Sigmoid colon (tissue), 6 donors: ENCODE measurements at regions not wholly inside any gene's neighbourhood (a gene's known extent, or its start where the extent isn't known, plus 50 kb on each side); places are given as distances from the start of the nearest gene placed in this dataset.
A peak's percentile ranks its signal among the peaks of the same experiment; 100 is the strongest.

Experiments used
- DNase-seq: peaks from one replicate; pipeline ENCODE4 v3.0.0-alpha.2; 2019
- H3K27ac ChIP-seq, 4 donors: fragments of 200-600 bp; sonication (generic); one replicate each; pipeline ENCODE4 v1.5.1; 2016 to 2019; ENCODE audit warnings: mild to moderate bottlenecking in 1 of 4
- H3K27me3 ChIP-seq, 3 donors: fragments of 200-600 bp; sonication (generic); one replicate each; pipeline ENCODE4 v1.5.1; 2019; ENCODE audit warnings: mild to moderate bottlenecking in 1 of 3
- H3K36me3 ChIP-seq, 4 donors: fragments of 200-600 bp; sonication (generic); one replicate each; pipeline ENCODE4 v1.5.1; 2016 to 2019
- H3K4me1 ChIP-seq, 4 donors: fragments of 200-600 bp; sonication (generic); one replicate each; pipeline ENCODE4 v1.5.1; 2017 to 2019
- H3K4me3 ChIP-seq, 4 donors: fragments of 200-600 bp; sonication (generic); one replicate each; pipeline ENCODE4 v1.5.1; 2017 to 2019; ENCODE audit warnings: mild to moderate bottlenecking in 2 of 4, moderate library complexity in 1 of 4
- H3K9me3 ChIP-seq, 4 donors: fragments of 200-600 bp in 3 of 4; sonication (generic) in 3 of 4; one replicate each; pipeline versions ENCODE4 v1.5.1 to v1.6.1; 2013 to 2019
- EP300 ChIP-seq, 4 donors: sonication (generic); formaldehyde crosslinking; IDR thresholded peaks; one replicate each; pipeline ENCODE4 v1.6.1; 2017; ENCODE audit warnings: antibody characterized with exemption in 4 of 4
- POLR2A ChIP-seq, 2 donors: fragments of 450-650 bp; IDR thresholded peaks; one replicate each; pipeline ENCODE4 v1.6.1; 2016; ENCODE audit warnings: antibody characterized with exemption in 2 of 2, mild to moderate bottlenecking in 2 of 2, moderate library complexity in 2 of 2
- POLR2AphosphoS5 ChIP-seq, 4 donors: sonication (generic); formaldehyde crosslinking; IDR thresholded peaks; one replicate each; pipeline ENCODE4 v1.6.1; 2017; ENCODE audit warnings: antibody characterized with exemption in 4 of 4
- WGBS, 2 donors: extraction: QIAGEN DNeasy Blood & Tissue Kit; methylation state at CpG; one replicate each; pipeline ENCODE4 v1.1.7; 2013; 5-methylcytosine and 5-hydroxymethylcytosine counted together
- intact Hi-C: fragments of 100-400 bp; cut with DNase I; formaldehyde crosslinking; loops from one replicate; pipeline ENCODE4 v1.15.1; 2023
- TF ChIP-seq, protein P1 (sequence below), 4 experiments: fragments of 450-650 bp in 3 of 4; fragments of 200-600 bp in 1 of 4; IDR thresholded peaks; one replicate each; pipeline ENCODE4 v1.5.1; 2016 to 2019; ENCODE audit warnings: antibody characterized with exemption in 4 of 4, mild to moderate bottlenecking in 3 of 4, moderate library complexity in 2 of 4
- donor health status: healthy with polysubstance abuse.
- donor health status: healthy.

DNA sequence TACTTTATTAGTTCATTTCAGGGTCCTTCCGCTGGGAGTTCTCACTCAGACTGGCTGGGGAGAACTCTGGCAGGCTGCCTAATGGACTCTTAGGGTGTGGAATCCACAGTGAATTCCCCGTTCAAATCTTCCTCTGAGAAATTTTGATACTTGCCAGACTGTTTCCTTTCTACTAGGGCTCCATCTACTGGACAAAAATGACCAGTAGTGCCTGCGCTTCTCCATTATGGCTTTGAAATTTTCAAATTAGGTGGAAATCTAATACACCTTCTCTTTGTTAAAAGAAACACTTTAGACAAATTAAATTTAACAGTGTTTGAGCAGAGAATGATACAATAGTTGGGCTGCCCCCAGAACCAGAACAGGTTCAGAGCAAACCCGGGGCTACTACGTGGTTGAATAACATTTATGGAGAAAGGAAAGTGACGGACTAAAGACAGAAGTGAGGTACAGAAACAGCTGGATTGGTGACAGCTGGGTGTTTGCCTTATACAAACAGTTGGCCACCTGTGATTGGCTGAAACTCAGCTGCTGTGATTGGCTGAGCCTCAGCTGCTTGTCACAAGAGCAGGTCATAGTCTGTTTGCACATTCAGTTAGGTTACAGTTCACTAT, 52.9 kb upstream of the FDX1 start:
- peak overlapping the region; percentile 21 to 63 (median 49) for H3K27ac ChIP-seq
- 9 to 16% methylated on average over 6 of the region's 6 CpGs for WGBS, 2 donors
- TF ChIP-seq EP300 (IDR thresholded peaks at IDR 0.05), result no peak
- TF ChIP-seq POLR2AphosphoS5 (IDR thresholded peaks at IDR 0.05), result peak in 2 of 4 donors; percentile 53
- no peak for TF ChIP-seq POLR2A (IDR thresholded peaks at IDR 0.05)
- TF ChIP-seq, protein P1, sequence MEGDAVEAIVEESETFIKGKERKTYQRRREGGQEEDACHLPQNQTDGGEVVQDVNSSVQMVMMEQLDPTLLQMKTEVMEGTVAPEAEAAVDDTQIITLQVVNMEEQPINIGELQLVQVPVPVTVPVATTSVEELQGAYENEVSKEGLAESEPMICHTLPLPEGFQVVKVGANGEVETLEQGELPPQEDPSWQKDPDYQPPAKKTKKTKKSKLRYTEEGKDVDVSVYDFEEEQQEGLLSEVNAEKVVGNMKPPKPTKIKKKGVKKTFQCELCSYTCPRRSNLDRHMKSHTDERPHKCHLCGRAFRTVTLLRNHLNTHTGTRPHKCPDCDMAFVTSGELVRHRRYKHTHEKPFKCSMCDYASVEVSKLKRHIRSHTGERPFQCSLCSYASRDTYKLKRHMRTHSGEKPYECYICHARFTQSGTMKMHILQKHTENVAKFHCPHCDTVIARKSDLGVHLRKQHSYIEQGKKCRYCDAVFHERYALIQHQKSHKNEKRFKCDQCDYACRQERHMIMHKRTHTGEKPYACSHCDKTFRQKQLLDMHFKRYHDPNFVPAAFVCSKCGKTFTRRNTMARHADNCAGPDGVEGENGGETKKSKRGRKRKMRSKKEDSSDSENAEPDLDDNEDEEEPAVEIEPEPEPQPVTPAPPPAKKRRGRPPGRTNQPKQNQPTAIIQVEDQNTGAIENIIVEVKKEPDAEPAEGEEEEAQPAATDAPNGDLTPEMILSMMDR (IDR thresholded peaks at IDR 0.05), result peak; percentile 52 to 76 (median 60)
- peak; percentile 87 for DNase-seq
- no peaks in the 10 kb centered on the region for H3K27me3 ChIP-seq
- H3K36me3 ChIP-seq, result no peaks in the 10 kb centered on the region
- peaks cover 0 to 12% (median 5%) of the 10 kb centered on the region in 4 donors for H3K4me1 ChIP-seq
- peak overlapping the region in 2 of 4 donors; percentile 14 to 30 for H3K4me3 ChIP-seq
- H3K9me3 ChIP-seq, result no peaks in the 10 kb centered on the region
- intact Hi-C loops, result loop anchor here (2.0 to 10.0 kb wide), 5 partner anchors 54 to 432 kb away; partner anchors contain the start of genes RDX and ZC3H12C

DNA sequence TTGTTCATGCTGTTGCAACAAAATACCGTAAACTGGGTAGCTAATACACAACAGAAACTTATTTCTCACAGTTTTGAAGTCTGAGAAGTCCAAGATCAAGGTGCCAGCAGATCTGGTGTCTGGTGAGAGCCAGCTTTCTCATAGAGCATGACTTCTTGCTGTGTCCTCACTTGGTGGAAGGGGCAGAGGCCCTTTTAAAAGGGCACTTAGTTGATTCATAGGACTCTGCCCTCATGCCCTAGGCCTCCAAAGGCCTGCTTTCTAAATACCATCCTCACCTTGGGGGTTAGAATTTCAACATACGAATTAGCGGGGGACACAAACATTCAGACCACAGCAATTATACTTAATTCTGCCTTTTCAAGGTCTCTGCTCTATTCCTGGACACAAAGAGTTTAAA, 52.3 kb upstream of the FDX1 start:
- no peak for DNase-seq
- WGBS, 2 donors, result 95 to 97% methylated on average over 3 of the region's 3 CpGs
- H3K4me3 ChIP-seq, result no peak overlapping the region

DNA sequence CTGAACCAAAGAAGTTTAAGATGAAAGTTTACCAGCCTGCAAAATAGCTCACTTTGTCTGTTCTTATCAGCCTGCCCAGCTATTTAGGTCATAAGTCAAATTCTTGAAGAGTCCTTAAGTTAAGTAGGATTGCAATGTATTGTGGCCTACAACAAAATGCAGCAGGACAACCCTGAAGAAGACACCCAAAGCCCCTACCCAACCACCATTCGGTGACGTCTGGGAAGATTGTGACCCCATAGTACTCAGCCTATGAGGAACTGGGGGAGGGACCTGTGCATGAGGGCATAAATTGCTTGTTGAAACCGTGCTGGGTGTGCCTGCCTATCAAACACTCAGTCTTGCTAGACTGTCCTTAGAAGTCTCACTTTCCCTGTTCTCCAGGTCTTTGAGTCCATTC, 50.5 kb upstream of the FDX1 start:
- intact Hi-C loops, result loop anchor here (10.0 kb wide), 2 partner anchors 284 to 434 kb away; partner anchors contain the start of gene ZC3H12C
- H3K9me3 ChIP-seq, result no peaks in the 10 kb centered on the region
- H3K4me3 ChIP-seq, result no peak overlapping the region
- H3K27ac ChIP-seq, result no peak overlapping the region
- no peaks in the 10 kb centered on the region for H3K36me3 ChIP-seq
- H3K4me1 ChIP-seq, result peaks cover 0 to 12% (median 5%) of the 10 kb centered on the region in 4 donors
- H3K27me3 ChIP-seq, result no peaks in the 10 kb centered on the region
- 69 to 86% methylated on average over 3 of the region's 3 CpGs for WGBS, 2 donors
- no peak for DNase-seq
- TF ChIP-seq POLR2A (IDR thresholded peaks at IDR 0.05) (no peak), EP300 (IDR thresholded peaks at IDR 0.05) (no peak), POLR2AphosphoS5 (IDR thresholded peaks at IDR 0.05) (no peak)
- TF ChIP-seq, protein P1 (IDR thresholded peaks at IDR 0.05), result no peak

More for the DNA sequence above, 52.3 kb upstream of the FDX1 start:
- Histone ChIP-seq H3K27me3 (no peaks in the 10 kb centered on the region), H3K9me3 (no peaks in the 10 kb centered on the region), H3K36me3 (no peaks in the 10 kb centered on the region), H3K4me1 (peaks cover 0 to 12% (median 5%) of the 10 kb centered on the region in 4 donors), H3K27ac (peak overlapping the region in 3 of 4 donors; percentile 48 to 63 (median 50))
- TF ChIP-seq POLR2A (IDR thresholded peaks at IDR 0.05) (no peak), POLR2AphosphoS5 (IDR thresholded peaks at IDR 0.05) (no peak), EP300 (IDR thresholded peaks at IDR 0.05) (no peak)
- TF ChIP-seq, protein P1 (IDR thresholded peaks at IDR 0.05), result no peak
- intact Hi-C loops, result loop anchor here (2.0 to 10.0 kb wide), 5 partner anchors 53 to 433 kb away; partner anchors contain the start of genes RDX and ZC3H12C

DNA sequence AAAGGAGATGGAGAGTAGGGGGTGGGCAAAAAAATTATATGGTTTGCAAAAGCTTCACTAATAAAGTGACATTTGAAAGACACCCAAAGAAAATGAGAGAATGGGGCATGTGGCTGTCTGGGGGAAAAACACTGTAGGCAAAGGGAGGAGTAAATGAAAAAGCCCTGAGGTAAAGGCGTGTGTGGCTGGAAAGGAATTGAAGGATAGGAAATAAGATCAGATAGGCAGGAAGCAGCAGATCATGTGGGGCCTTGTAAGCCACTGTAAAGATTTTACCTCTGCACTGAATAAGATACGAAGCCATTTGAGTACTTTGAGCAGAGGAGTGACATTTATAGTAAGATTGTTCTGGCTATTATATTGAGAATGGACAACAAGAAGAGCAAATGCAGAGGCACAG, 49.8 kb upstream of the FDX1 start:
- no peaks in the 10 kb centered on the region for H3K9me3 ChIP-seq
- H3K4me1 ChIP-seq, result peaks cover 0 to 12% (median 5%) of the 10 kb centered on the region in 4 donors
- intact Hi-C loops, result loop anchor here (10.0 kb wide), 2 partner anchors 285 to 435 kb away; partner anchors contain the start of gene ZC3H12C
- no peaks in the 10 kb centered on the region for H3K27me3 ChIP-seq
- TF ChIP-seq, protein P1 (IDR thresholded peaks at IDR 0.05), result no peak
- TF ChIP-seq POLR2AphosphoS5 (IDR thresholded peaks at IDR 0.05) (no peak), EP300 (IDR thresholded peaks at IDR 0.05) (no peak), POLR2A (IDR thresholded peaks at IDR 0.05) (no peak)
- 54 to 83% methylated on average over 2 of the region's 2 CpGs for WGBS, 2 donors
- H3K4me3 ChIP-seq, result no peak overlapping the region
- no peak for DNase-seq
- no peaks in the 10 kb centered on the region for H3K36me3 ChIP-seq
- no peak overlapping the region for H3K27ac ChIP-seq
